ENCODE measurements at regions not wholly inside any gene's neighbourhood (a gene's known extent, or its start where the extent isn't known, plus 50 kb on each side); places are given as distances from the start of the nearest gene placed in this dataset.
"Not testable (repeated sequence)": the region's sequence is repeated elsewhere in the genome, so short reads cannot be mapped to it uniquely, and the experiment has no call there.

DNA sequence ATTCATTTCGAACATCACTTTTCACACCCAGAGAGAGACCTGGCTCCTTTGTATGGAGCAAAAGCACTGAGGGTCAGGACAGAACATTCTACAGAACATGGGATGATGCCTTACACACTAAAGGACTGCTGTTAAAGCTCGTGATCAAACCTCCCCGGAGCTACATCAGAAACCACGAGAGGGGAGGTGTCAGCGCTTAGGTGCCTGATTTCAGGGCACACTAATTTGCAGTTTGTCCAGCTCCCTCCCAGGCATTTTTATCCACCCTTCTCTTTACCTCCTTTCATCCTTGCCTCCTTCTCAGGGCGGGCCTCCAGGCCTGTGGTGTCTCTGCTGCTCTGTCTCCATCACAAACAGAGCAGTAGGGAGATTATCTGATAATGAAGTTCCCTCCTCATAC is 127.5 kb downstream of the VPREB1 start:
- Mint-ChIP-seq H3K36me3 (ENCODE audit: low read depth) (no peaks in the 10 kb centered on the region), H3K9me3 (no peaks in the 10 kb centered on the region), H3K27ac (ENCODE audit: unreplicated experiment) (no peak overlapping the region), H3K27me3 (ENCODE audit: low read depth) (peaks cover 93% of the 10 kb centered on the region), H3K4me1 (peaks cover 14% of the 10 kb centered on the region), H3K4me3 (no peak overlapping the region)
- TF ChIP-seq, protein P1, sequence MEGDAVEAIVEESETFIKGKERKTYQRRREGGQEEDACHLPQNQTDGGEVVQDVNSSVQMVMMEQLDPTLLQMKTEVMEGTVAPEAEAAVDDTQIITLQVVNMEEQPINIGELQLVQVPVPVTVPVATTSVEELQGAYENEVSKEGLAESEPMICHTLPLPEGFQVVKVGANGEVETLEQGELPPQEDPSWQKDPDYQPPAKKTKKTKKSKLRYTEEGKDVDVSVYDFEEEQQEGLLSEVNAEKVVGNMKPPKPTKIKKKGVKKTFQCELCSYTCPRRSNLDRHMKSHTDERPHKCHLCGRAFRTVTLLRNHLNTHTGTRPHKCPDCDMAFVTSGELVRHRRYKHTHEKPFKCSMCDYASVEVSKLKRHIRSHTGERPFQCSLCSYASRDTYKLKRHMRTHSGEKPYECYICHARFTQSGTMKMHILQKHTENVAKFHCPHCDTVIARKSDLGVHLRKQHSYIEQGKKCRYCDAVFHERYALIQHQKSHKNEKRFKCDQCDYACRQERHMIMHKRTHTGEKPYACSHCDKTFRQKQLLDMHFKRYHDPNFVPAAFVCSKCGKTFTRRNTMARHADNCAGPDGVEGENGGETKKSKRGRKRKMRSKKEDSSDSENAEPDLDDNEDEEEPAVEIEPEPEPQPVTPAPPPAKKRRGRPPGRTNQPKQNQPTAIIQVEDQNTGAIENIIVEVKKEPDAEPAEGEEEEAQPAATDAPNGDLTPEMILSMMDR (conservative IDR thresholded peaks at IDR 0.05), result no peak
- DNase-seq (ENCODE audit: low read depth, low spot score), result no peak

DNA sequence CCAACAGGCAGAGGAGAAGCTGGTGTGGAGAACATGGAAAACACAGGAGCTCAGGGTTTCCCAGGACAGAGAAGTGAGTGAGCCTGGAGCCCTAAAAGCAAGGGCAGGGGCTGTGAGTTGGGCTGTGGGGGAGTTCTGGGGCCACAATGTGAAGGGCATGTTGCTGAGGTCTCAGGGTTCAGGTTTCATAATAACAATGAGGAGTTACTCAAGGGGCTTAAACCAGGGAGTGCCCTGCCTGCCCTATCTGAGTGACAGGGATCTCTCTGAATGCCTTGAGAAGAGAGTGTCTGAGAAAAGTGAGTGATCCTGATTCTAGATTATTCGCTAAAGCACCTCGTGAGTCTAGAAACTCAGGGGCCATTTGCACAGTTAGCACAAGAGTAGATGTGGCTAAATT is 129.6 kb downstream of the VPREB1 start:
- H3K4me1 Mint-ChIP-seq, result peaks cover 10% of the 10 kb centered on the region
- H3K4me3 Mint-ChIP-seq, result no peak overlapping the region
- H3K27me3 Mint-ChIP-seq (ENCODE audit: low read depth), result peaks cover 93% of the 10 kb centered on the region
- no peaks in the 10 kb centered on the region for H3K9me3 Mint-ChIP-seq
- TF ChIP-seq, protein P1 (conservative IDR thresholded peaks at IDR 0.05), result no peak
- H3K27ac Mint-ChIP-seq (ENCODE audit: unreplicated experiment), result no peak overlapping the region
- no peaks in the 10 kb centered on the region for H3K36me3 Mint-ChIP-seq (ENCODE audit: low read depth)
- no peak for DNase-seq (ENCODE audit: low read depth, low spot score)

DNA sequence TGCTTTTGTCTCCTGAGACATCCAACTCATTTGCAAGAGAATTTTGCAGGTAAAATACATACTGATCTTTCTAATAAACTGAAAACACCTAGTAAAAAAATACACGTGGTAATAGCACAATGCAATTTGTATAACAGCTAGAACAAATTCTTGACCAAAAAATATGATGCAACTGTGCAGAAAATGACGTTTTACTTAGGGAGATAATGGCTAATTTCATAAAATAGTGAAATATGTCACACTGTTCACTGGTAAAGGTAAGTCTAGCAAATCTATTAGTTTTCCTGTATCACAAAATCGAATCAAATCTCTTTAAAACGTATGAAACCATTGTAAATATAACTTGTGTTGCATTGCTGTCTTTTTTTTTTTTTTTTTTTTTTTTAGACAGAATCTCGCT is 130.0 kb downstream of the VPREB1 start:
- H3K27me3 Mint-ChIP-seq (ENCODE audit: low read depth), result peaks cover 93% of the 10 kb centered on the region

DNA sequence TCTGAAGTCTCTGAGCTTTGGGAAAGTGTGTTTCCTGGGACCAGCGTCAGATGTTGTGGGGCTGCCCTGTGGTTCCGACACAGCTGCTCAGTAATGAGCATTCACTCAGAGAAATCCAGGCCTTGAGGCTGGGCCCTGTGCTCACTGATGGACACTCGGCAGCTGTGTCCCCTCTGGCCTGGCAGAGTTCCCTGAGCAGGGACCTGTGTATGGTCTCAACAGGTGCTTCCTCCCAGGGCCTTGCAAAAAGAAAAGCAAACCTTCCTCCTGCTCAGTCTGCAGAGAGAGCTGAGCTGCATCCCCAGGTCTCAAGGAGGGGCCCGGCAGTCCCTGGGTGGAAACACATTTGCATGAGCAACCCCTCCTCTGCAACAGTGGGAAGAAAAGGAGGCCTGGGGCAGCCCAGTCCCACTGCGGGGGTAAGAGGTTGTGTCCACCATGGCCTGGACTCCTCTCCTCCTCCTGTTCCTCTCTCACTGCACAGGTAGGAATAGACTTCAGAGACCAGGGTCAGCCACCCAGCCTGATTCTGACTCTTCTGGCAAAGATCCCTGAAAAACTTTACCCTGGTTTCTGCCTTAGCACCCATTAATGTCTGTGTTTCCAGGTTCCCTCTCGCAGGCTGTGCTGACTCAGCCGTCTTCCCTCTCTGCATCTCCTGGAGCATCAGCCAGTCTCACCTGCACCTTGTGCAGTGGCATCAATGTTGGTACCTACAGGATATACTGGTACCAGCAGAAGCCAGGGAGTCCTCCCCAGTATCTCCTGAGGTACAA is 131.2 kb downstream of the VPREB1 start:
- no peak for DNase-seq (ENCODE audit: low read depth, low spot score)
- H3K4me1 Mint-ChIP-seq, result no peaks in the 10 kb centered on the region
- H3K4me3 Mint-ChIP-seq, result no peak overlapping the region
- H3K27ac Mint-ChIP-seq (ENCODE audit: unreplicated experiment), result no peak overlapping the region
- H3K27me3 Mint-ChIP-seq (ENCODE audit: low read depth), result peaks cover 95% of the 10 kb centered on the region
- no peaks in the 10 kb centered on the region for H3K9me3 Mint-ChIP-seq
- H3K36me3 Mint-ChIP-seq (ENCODE audit: low read depth), result no peaks in the 10 kb centered on the region
- TF ChIP-seq, protein P1 (conservative IDR thresholded peaks at IDR 0.05), result no peak

More for the DNA sequence above, 130.0 kb downstream of the VPREB1 start:
- no peak for DNase-seq (ENCODE audit: low read depth, low spot score)
- H3K4me1 Mint-ChIP-seq, result peaks cover 6% of the 10 kb centered on the region
- TF ChIP-seq, protein P1 (conservative IDR thresholded peaks at IDR 0.05), result no peak
- no peak overlapping the region for H3K27ac Mint-ChIP-seq (ENCODE audit: unreplicated experiment)
- no peak overlapping the region for H3K4me3 Mint-ChIP-seq
- no peaks in the 10 kb centered on the region for H3K9me3 Mint-ChIP-seq
- no peaks in the 10 kb centered on the region for H3K36me3 Mint-ChIP-seq (ENCODE audit: low read depth)

DNA sequence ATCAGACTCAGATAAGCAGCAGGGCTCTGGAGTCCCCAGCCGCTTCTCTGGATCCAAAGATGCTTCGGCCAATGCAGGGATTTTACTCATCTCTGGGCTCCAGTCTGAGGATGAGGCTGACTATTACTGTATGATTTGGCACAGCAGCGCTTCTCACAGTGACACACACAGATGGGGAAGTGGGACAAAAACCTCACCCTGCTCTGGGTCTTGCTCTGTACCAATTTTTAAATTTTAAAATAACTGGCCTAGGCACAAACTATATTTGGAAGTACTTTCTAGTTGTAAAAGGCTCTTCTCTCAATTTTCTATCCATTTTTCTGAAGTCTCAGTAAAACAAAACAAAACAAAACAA is 131.7 kb downstream of the VPREB1 start:
- Mint-ChIP-seq H3K4me3 (no peak overlapping the region), H3K27me3 (ENCODE audit: low read depth) (peaks cover 95% of the 10 kb centered on the region), H3K27ac (ENCODE audit: unreplicated experiment) (no peak overlapping the region), H3K36me3 (ENCODE audit: low read depth) (no peaks in the 10 kb centered on the region), H3K4me1 (no peaks in the 10 kb centered on the region), H3K9me3 (no peaks in the 10 kb centered on the region)
- DNase-seq (ENCODE audit: low read depth, low spot score), result no peak
- TF ChIP-seq, protein P1 (conservative IDR thresholded peaks at IDR 0.05), result no peak

DNA sequence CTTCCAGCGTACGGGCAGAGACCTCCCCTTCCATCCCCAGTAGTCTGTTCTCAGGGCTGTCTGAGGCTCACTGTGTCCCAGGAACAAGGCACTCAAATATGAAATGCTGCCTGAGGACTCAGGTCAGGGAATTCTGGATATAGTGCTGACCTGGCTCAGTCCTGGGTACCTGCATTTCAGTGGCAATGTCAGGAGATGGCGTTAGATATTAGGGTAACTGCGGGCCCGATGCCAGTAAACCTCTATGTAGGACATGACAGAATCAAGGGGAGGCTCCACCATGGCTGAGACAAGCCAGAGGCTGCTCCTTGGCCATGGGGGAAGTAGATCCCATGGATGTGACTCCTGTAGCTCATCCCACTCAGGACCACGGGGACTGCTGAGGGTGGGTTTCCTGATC is 131.7 kb downstream of the ZNF280B start:
- H3K4me1 Mint-ChIP-seq; H3K4me3 Mint-ChIP-seq; H3K27ac Mint-ChIP-seq (ENCODE audit: unreplicated experiment); H3K36me3 Mint-ChIP-seq (ENCODE audit: low read depth); H3K9me3 Mint-ChIP-seq; DNase-seq (ENCODE audit: low read depth, low spot score): not testable (repeated sequence)
- peaks cover 95% of the 10 kb centered on the region for H3K27me3 Mint-ChIP-seq (ENCODE audit: low read depth)

Measured in neural crest cell (in vitro differentiated cells).